RWPE1 (cell line): ENCODE measurements at regions not wholly inside any gene's neighbourhood (a gene's known extent, or its start where the extent isn't known, plus 50 kb on each side); places are given as distances from the start of the nearest gene placed in this dataset.

ENCODE experiments used
- CTCF ChIA-PET: fragments of 350-600 bp; sonication (Branson Sonifier 250); formaldehyde crosslinking; extraction: SDS; loops from one replicate; lab custom pipeline; 2021; lab: Yijun Ruan, JAX
- POLR2A ChIA-PET: fragments of 400-600 bp; formaldehyde crosslinking; extraction: SDS; loops from one replicate; lab custom pipeline; 2020; ENCODE audit warnings: antibody characterized with exemption; ENCODE audit not compliant: low non-redundant PET; lab: Yijun Ruan, JAX
- DNase-seq: peaks from one replicate; pipeline ENCODE4 v3.0.0; 2012; ENCODE audit warnings: low spot score
- H3K27ac ChIP-seq: fragments of 450-650 bp; 2 replicates; pipeline ENCODE4 v1.5.1; 2017
- TF ChIP-seq, protein P1 (sequence below): fragments of 450-650 bp; conservative IDR thresholded peaks from 2 replicates; pipeline ENCODE4 v1.5.1; 2017; ENCODE audit warnings: low read depth, mild to moderate bottlenecking

DNA sequence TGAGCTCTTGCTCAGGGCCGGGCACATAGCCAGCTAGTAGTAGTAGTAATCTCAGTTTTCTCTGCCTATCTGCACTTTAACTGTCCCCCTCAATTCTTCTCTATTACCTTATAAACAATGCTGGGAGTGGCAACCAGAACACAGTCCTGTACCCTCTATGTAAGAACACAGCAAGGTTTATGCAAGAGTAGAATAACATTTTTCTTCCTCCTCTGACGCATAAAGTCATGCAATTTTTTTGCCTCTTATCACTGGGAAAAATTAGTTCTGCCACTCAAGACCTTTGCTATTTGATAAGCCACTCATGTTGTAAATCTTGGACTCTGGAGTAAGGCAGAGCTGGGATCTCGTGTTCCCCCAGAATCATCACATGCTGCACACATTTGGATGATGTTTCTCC is 200.7 kb upstream of the SOX11 start:
- POLR2A ChIA-PET: no interaction called here
- H3K27ac ChIP-seq: no peak overlapping the region
- no peak for DNase-seq
- TF ChIP-seq, protein P1, sequence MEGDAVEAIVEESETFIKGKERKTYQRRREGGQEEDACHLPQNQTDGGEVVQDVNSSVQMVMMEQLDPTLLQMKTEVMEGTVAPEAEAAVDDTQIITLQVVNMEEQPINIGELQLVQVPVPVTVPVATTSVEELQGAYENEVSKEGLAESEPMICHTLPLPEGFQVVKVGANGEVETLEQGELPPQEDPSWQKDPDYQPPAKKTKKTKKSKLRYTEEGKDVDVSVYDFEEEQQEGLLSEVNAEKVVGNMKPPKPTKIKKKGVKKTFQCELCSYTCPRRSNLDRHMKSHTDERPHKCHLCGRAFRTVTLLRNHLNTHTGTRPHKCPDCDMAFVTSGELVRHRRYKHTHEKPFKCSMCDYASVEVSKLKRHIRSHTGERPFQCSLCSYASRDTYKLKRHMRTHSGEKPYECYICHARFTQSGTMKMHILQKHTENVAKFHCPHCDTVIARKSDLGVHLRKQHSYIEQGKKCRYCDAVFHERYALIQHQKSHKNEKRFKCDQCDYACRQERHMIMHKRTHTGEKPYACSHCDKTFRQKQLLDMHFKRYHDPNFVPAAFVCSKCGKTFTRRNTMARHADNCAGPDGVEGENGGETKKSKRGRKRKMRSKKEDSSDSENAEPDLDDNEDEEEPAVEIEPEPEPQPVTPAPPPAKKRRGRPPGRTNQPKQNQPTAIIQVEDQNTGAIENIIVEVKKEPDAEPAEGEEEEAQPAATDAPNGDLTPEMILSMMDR: no peak
- CTCF ChIA-PET: no interaction called here

DNA sequence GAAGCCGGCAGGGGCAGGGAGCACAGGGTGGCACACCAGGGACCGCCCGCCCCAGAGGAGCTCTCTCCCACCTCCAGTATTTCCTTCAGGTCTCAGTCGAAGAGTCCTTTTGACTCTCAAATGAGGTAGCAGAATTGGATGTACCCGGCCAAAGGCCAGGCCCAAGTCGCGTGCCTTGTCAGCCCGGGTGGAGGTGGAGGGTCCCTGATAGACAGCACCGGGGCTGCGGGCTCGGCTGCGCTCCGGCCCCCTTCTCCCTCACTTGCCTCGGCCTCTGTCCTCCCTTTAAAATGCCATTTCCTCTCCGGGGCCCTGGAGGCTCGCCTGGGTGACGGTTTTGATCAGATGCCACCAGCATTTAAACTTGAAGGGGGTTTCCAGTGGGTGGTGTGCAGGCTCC is 198.9 kb upstream of the SOX11 start:
- ChIA-PET POLR2A (no interaction called here), CTCF (no interaction called here)
- TF ChIP-seq, protein P1: no peak
- H3K27ac ChIP-seq: no peak overlapping the region
- DNase-seq: no peak

DNA sequence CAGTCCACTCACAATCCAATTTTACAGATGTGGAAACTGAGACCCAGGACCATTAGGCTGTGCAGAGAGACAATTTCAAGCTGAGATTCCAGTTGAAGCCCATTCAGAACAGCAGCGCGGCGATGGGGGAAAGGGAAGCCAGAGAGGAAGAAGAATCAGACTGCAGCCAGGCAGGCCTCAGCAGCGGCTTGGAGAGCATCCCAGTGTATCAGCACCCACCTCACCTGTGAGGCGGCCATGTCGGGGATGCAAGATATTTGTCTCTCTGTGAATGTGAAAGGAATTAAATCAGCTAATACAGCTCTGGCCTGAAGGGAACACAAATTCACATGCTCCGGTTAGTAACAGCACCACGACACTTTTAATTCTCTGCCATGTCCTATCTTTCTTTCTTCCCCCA is 198.0 kb upstream of the SOX11 start:
- CTCF ChIA-PET: no interaction called here
- TF ChIP-seq, protein P1: no peak
- DNase-seq: no peak
- H3K27ac ChIP-seq: no peak overlapping the region
- POLR2A ChIA-PET: no interaction called here

DNA sequence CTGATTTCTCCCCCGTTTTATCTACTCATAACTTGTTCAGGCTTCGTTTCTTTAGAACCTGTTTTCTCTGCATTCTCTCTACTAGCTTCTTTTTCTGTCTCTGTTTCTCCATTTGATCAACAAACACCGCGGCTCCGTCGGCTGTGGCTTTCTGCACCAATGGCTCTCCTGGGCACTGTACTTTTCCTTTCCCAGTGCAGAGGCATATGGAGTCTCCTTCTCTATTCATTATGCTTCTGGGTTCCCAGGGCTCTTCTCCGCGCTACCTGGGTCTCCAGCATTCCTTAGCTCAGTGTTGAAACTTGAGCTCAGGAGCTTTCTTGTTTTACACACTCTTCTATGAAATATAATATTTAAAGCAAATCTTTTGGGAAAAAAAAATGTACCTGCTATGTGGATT is 196.6 kb upstream of the SOX11 start:
- ChIA-PET POLR2A (no interaction called here), CTCF (no interaction called here)
- H3K27ac ChIP-seq: no peak overlapping the region
- no peak for DNase-seq
- TF ChIP-seq, protein P1: no peak

DNA sequence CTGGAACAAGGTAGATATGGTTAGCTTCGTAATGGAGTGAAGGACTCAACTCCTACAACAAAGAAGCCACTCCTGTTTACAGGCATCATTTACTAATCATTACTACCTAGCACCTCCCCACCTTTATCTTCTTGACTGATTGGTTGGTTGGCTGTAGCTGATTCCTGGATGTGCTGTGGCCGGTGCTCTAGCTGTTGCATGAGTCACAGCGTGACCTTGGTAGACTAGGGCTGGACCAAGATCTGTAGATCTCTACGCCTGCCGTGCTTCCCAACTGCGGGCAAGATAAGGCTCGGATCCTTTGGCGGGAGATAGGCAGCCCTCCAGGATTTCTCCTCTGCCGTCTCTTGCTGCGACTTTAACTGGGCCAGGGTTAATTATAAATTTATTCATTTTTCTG is 194.3 kb upstream of the SOX11 start:
- H3K27ac ChIP-seq: no peak overlapping the region
- POLR2A ChIA-PET: no interaction called here
- DNase-seq: no peak
- CTCF ChIA-PET: no interaction called here
- TF ChIP-seq, protein P1: no peak

DNA sequence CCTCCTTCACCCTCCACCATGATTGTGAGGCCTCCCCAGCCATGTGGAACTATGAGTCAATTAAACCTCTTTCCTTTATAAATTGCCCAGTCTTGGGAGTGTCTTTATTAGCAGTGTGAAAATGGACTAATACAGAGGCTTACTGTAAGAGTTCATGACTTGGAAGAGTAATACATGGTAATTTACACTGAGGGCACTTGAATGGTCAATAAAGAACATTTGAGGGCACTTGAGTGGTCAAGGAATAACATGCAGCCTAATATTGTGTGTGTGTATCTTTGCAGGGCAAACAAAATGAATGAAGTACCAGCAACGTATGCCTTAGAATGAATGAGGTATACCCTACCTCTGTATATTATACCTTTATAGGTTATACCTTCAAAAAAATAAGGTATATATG is 190.4 kb upstream of the SOX11 start:
- H3K27ac ChIP-seq: no peak overlapping the region
- CTCF ChIA-PET: no interaction called here
- TF ChIP-seq, protein P1: no peak
- POLR2A ChIA-PET: no interaction called here
- no peak for DNase-seq

DNA sequence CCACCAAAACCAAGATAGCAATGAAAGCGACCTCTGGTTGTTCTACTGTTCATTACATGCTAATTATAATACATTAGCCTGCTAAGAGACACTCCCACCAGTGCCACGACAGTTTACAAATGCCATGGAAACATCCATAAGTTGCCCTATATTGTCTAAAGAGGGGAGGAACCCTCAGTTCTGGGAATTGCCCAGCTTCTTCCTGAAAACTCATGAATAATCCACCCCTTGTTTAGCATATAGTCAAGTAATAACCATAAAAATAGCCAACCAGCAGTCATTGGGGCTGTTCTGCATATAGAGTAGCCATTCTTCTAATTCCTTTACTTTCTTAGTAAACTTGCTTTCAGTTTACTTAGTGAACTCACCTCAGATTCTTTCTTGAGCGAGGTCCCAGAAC is 189.8 kb upstream of the SOX11 start:
- POLR2A ChIA-PET: no interaction called here
- CTCF ChIA-PET: no interaction called here
- TF ChIP-seq, protein P1: no peak
- H3K27ac ChIP-seq: no peak overlapping the region
- DNase-seq: no peak
